GM21529 (cell line): ENCODE measurements at regions not wholly inside any gene's neighbourhood (a gene's known extent, or its start where the extent isn't known, plus 50 kb on each side); places are given as distances from the start of the nearest gene placed in this dataset.

Experiments
- ATAC-seq: cut with Tn5 transposase; IDR thresholded peaks from one replicate; pipeline ENCODE4 v1.9.1; 2021; ENCODE audit not compliant: unreplicated experiment

GRCh38 chr11:71357414-71357813, 90.8 kb downstream of the DHCR7 start:
- ATAC-seq, result no peak

GRCh38 chr11:71356904-71357303, 91.3 kb downstream of the DHCR7 start:
- no peak for ATAC-seq

- ATAC-seq, result no peak
These were observed 91.8 kb downstream of the DHCR7 start for GRCh38 chr11:71356280-71356876.

GRCh38 chr11:71355281-71355680, 92.9 kb downstream of the DHCR7 start:
- ATAC-seq, result no peak

GRCh38 chr11:71354394-71355105, 93.6 kb downstream of the DHCR7 start:
- no peak for ATAC-seq

GRCh38 chr11:71352748-71353147, 95.4 kb downstream of the DHCR7 start:
- no peak for ATAC-seq

GRCh38 chr11:71352226-71352625, 96.0 kb downstream of the DHCR7 start:
- no peak for ATAC-seq

GRCh38 chr11:71349627-71350026, 97.2 kb upstream of the SHANK2 start:
- no peak for ATAC-seq

- no peak for ATAC-seq
These were observed 91.5 kb upstream of the SHANK2 start for GRCh38 chr11:71343828-71344400.

GRCh38 chr11:71342951-71343827, 90.8 kb upstream of the SHANK2 start:
- ATAC-seq, result no peak

- no peak for ATAC-seq
These were observed 89.7 kb upstream of the SHANK2 start for GRCh38 chr11:71342116-71342515.

GRCh38 chr11:71341596-71341995, 89.2 kb upstream of the SHANK2 start:
- ATAC-seq, result no peak

GRCh38 chr11:71341173-71341572, 88.8 kb upstream of the SHANK2 start:
- ATAC-seq, result no peak

GRCh38 chr11:71340086-71340606, 87.8 kb upstream of the SHANK2 start:
- ATAC-seq, result no peak

GRCh38 chr11:71339396-71339881, 87.1 kb upstream of the SHANK2 start:
- ATAC-seq, result no peak

GRCh38 chr11:71338801-71339395, 86.5 kb upstream of the SHANK2 start:
- no peak for ATAC-seq

GRCh38 chr11:71336996-71337754, 84.8 kb upstream of the SHANK2 start:
- no peak for ATAC-seq

- no peak for ATAC-seq
These were observed 84.0 kb upstream of the SHANK2 start for GRCh38 chr11:71336176-71336995.

- ATAC-seq, result no peak
These were observed 83.0 kb upstream of the SHANK2 start for GRCh38 chr11:71335371-71335770.
